ENCODE measurements at regions not wholly inside any gene's neighbourhood (a gene's known extent, or its start where the extent isn't known, plus 50 kb on each side); places are given as distances from the start of the nearest gene placed in this dataset.

- DNase-seq (ENCODE audit: low read depth): no peak
Observed at GRCh38 chr4:123266221-123266620, 130.4 kb upstream of the SPRY1 start.

- peak; percentile 36 for DNase-seq (ENCODE audit: low read depth)
Observed at GRCh38 chr4:123278755-123279154, 117.8 kb upstream of the SPRY1 start.

- no peak for DNase-seq (ENCODE audit: low read depth)
Observed at GRCh38 chr4:123283371-123283895, 113.2 kb upstream of the SPRY1 start.

GRCh38 chr4:123284168-123284567 is 112.4 kb upstream of the SPRY1 start:
- no peak for DNase-seq (ENCODE audit: low read depth)

- no peak for DNase-seq (ENCODE audit: low read depth)
Observed at GRCh38 chr4:123286903-123287466, 109.6 kb upstream of the SPRY1 start.

GRCh38 chr4:123288309-123289025 is 108.1 kb upstream of the SPRY1 start:
- DNase-seq (ENCODE audit: low read depth): no peak

- no peak for DNase-seq (ENCODE audit: low read depth)
Observed at GRCh38 chr4:123291329-123291728, 105.3 kb upstream of the SPRY1 start.

- DNase-seq (ENCODE audit: low read depth): no peak
Observed at GRCh38 chr4:123297836-123298235, 98.8 kb upstream of the SPRY1 start.

GRCh38 chr4:123298261-123298660 is 98.3 kb upstream of the SPRY1 start:
- no peak for DNase-seq (ENCODE audit: low read depth)

GRCh38 chr4:123298801-123299200 is 97.8 kb upstream of the SPRY1 start:
- peak; percentile 23 for DNase-seq (ENCODE audit: low read depth)

- peak; percentile 93 for DNase-seq (ENCODE audit: low read depth)
Observed at GRCh38 chr4:123299212-123299691, 97.3 kb upstream of the SPRY1 start.

GRCh38 chr4:123300222-123301039 is 96.2 kb upstream of the SPRY1 start:
- DNase-seq (ENCODE audit: low read depth): no peak

- no peak for DNase-seq (ENCODE audit: low read depth)
Observed at GRCh38 chr4:123301923-123302322, 94.7 kb upstream of the SPRY1 start.

GRCh38 chr4:123304151-123304964 is 92.2 kb upstream of the SPRY1 start:
- no peak for DNase-seq (ENCODE audit: low read depth)

- no peak for DNase-seq (ENCODE audit: low read depth)
Observed at GRCh38 chr4:123305736-123306135, 90.9 kb upstream of the SPRY1 start.

- no peak for DNase-seq (ENCODE audit: low read depth)
Observed at GRCh38 chr4:123306769-123307168, 89.8 kb upstream of the SPRY1 start.

GRCh38 chr4:123308667-123309066 is 87.9 kb upstream of the SPRY1 start:
- DNase-seq (ENCODE audit: low read depth): no peak

GRCh38 chr4:123312116-123312515 is 84.5 kb upstream of the SPRY1 start:
- DNase-seq (ENCODE audit: low read depth): no peak

- DNase-seq (ENCODE audit: low read depth): no peak
Observed at GRCh38 chr4:123312951-123313592, 83.5 kb upstream of the SPRY1 start.

- no peak for DNase-seq (ENCODE audit: low read depth)
Observed at GRCh38 chr4:123315617-123316016, 81.0 kb upstream of the SPRY1 start.

- DNase-seq (ENCODE audit: low read depth): no peak
Observed at GRCh38 chr4:123317211-123317610, 79.4 kb upstream of the SPRY1 start.
